ENCODE measurements at regions not wholly inside any gene's neighbourhood (a gene's known extent, or its start where the extent isn't known, plus 50 kb on each side); places are given as distances from the start of the nearest gene placed in this dataset.

GRCh38 chr3:21357241-21357640 is 393.8 kb downstream of the ZNF385D start:
- no peak for DNase-seq

GRCh38 chr3:21356402-21356801 is 394.6 kb downstream of the ZNF385D start:
- no peak for DNase-seq

DNA sequence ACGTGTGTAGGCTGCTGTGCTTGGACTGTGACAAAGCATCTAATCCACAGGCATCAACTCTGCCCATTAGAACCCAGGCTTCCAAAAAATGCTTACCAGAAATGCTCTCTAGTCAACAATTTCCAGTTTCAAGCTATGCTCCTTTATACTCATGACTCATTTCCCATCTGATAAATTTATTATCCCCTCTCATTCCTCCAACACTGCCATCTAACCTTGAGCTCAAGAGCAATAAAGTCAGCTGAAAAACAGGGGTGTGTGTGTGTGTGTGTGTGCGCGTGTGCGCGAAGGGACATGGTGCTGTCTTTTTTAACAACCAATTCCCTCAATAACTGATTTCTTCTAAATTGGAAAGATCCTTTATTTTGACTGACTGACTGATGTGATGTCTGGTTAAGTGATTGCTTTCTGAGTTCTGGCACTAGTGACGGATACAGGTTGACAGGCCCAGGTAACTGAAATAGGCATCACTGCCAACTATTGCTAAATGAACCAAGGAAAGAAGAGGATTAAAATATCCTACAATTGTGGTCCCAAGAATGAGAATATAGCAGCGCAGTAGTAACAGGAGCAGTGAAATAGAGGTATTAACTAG is 405.5 kb downstream of the ZNF385D start:
- no peak for DNase-seq

GRCh38 chr3:21331857-21332256 is 419.2 kb downstream of the ZNF385D start:
- no peak for DNase-seq

DNA sequence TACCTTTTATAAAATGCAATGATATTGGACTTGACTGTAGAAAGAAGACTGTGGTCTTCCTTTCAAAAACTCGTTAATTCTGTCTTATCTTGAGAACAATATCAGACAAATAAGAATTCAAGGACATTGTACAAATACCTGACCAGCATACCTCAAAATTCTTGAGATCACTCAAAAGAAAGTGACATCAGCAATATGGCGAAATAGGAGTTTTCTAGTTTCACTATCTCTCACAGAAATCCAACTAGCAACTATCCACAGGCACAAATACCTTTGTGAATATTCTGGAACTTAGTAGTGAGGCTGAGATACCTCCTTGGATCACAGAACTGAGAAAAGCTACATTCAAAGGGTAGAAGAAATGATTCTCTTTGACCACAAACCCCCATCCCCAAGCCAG is 419.7 kb downstream of the ZNF385D start:
- no peak for DNase-seq

DNA sequence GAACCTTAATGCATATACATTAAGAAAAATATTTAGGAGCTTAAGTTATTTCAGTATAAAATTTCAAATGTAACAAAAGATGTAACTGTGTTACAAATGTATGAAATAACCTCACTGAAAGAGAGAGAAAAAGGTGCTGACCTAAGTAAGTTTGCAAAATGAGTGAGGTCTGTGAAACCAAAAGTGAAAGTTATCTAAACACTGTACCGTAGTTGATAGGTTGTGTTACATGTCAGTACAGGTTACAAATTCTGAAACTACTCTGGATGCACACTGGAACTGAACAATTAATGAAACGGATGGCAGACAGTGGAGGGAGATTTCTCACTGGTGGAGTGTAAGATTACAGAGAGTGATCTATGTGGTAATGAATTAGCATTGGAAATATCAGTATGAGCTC is 420.7 kb downstream of the ZNF385D start:
- no peak for DNase-seq

DNA sequence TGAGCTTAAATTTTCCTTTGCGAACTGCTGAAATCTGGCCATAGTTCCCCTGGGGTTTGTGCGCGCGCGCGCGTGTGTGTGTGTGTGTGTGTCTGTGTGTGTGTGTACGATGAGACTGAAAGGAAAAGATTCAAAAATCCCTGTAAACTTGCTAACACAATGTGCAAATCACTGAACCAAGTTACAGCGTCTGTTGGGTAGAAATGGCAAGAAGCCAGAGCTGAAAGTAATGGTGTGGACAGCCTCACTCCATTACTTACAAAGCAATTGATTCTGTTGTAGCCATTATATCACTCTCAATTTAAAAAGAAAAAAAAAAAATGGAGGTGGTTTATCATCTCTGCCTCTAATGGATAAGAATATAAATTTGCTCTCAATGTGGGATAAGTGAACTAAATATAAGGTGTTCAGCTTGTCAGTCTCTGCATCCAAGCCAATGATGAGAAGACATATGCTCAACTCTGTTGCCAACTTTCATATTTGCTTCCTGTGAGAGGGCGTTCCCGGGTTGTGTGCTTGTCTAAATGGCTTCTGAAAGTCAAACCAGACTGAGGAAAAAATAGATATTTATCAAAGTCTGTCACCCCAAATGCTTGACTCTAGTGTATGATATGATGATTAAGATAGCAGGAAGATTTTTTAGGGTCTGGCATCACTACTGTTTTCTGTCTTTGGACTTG is 422.2 kb downstream of the ZNF385D start:
- DNase-seq, result peak; percentile 39

DNA sequence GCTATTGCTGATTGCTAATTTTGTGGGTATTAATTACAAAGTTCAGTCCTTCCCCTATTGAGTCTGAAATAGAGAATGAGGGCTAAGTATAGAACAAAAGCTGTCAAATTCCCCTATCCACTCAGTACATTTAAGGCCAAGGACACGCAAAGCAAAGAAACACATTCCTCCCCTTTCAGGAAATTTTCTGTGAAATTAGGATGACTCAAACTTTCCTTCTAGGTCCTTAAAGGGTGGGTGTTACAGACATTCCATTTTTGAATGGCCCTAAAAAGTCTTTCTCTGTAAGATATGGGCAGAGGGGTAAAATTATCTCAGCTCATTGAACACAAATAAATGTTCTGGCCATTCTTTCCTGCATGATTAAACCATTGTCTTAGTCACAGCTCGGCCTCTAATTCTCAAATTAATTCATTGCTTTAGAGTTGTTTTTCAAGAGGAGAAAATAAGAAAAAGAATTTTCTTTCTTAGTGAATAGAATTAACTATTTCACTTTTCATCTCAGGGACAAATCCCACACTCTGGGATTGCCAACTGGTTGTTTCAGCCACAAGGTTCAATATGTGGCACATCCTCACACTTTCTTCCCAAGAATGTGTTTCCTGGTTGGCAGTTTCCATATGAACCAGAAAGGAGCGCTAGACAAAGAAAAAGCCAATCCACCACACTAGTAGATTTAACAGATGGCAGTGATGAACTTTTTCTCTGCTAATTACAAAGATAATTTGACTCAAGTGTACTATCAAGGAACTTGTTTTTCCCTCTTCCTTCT is 424.1 kb downstream of the ZNF385D start:
- no peak for DNase-seq

DNA sequence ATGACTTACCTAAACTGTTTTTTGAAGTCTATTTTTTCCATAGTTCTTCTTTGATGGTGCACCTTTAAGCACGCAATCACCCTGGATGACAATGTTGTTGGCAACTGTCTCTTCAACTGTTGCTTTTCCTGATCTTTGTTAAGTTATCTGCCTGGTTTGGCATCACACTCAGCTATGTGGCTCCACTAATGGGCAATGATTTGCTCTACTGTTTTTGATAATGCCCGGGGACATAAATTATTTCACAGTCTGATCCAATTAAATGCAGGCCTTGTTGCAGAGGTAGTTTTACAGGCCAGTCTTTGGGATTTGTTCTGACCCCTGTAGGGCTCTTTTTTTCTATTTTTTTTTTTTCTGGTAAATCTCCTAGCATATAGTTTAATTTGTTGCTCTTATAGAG is 436.3 kb downstream of the ZNF385D start:
- DNase-seq, result no peak

DNA sequence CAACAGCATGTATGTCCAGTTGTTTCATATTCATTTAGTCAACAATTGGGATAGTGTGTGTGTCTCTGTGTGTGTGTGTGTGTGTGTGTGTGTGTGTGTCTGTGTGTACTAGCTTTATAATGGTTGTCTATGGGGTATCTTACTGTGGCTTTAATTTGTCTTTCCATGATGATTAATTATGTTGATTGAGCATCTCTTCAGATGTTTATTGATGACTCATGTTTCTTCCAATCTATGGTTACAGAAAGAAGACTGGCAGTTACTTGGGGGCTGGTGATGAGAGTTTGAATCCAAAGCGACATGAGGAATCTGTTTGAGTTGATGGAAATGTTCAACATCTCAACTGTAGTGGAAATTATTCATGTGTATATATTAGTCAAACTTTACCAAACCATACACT is 440.1 kb downstream of the ZNF385D start:
- DNase-seq, result no peak

DNA sequence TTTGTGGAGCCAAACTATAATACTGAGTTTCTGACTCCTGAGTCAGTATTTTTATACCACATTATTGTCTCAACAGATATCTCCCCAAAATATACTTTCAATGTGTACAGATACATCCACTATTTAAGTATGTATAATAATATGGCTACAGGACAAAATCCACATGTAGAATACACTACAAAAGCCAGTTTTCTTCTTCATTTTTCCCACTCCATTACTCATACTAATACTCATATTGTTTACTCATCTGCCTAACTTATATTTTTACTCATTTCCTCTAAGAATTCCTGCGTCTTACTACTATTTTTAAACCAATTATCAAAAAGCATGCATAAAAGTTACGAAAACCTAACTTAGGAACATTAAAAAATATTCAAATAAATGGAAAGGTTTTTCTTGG is 440.8 kb downstream of the ZNF385D start:
- no peak for DNase-seq

DNA sequence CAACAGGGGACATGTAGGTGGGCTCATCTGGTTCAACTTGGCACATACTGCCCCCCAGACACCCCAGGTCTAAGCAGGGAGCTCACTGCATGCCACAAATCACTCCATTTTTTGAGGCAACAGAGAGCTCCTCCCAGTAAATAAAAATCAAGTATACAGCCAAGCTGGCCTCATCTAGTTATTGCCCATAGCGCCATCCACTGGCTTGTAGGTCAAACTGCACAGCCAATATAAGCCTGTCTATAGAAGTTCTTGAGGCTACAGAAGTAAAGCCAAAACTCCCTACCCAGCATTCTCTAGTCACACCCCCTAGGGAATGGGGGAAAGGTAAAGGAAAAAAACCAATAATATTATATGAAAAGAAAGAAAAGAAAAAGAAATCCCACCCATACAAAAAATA is 453.7 kb downstream of the ZNF385D start:
- no peak for DNase-seq

- no peak for DNase-seq
These were observed 456.2 kb downstream of the ZNF385D start for GRCh38 chr3:21294768-21295167.

DNA sequence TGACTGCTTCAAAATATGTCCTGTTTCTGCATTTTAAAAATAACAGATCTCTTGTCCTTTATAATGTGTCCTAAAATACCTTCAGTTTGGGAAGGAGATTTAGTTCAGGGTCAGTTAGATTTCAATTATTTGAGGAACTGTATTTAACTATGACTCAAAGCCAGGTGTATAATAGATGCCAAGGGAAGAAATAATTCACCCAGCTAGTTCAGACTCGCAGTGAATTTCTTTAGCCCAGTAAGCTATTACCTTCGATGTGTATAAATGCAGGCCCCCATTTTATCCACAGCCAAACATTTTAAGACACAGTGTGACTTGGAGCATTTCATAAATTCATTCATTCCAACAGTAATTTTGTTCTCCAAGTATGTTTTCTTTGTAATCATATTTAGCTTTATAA is 458.0 kb downstream of the ZNF385D start:
- no peak for DNase-seq

GRCh38 chr3:21290557-21290956 is 460.5 kb downstream of the ZNF385D start:
- no peak for DNase-seq

DNA sequence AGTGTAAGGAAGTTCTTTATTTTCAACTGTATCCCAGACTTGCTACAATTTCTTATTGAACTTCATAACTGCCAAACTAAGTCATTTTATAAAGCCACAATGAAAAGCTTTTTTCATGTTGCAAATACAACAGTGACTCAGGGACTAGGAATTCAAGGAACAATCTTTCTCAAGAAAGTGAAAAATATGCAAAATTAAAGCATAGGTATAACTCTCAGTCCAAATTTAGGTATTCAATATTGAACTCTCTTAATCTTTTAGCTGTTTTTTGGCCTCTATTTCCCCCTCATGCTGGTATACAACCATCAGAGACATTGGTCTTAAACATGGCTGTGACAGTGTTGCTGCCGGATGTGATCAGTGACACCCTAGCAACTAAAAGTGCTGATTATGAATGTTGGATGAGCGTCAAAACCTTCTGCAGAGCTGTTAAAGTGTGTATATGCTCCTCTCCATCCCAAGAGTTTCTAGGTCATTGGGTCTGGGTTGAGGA is 476.9 kb downstream of the ZNF385D start:
- DNase-seq, result no peak

DNA sequence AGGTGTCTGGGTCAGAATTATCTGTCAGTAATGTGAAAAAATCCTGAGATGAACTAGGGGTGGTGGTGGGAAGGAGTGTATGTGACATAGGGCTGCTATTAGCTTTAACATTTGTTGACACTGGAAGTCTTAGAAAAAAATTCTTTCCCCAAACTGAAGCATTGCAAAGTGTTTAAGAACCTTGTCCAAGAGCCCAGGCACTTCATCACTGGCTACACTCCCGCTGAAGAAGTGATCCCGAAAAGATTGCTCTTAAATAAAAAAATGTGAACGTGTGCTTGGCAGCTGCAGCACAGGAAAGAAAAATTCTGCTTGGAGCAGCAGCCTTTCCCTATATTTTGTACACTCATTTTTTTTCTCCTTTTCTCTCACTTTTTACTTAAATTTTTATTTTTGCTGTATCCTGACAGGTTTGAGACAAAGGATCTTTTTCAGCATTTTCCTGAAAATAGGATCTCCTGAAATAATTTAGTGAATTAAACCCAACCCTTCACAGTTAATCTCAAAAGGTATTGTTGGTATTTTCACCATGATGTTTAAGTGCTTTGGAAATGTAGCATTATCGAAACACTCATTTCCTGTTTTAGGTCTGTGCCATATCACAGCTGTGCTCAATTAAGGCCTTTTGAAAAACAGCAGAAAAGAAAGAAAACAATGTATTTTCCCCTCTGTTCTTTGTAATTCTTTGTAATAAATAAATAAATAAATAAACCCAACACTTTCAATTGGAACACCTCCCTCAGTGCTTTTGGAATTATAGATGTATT is 477.6 kb downstream of the ZNF385D start:
- no peak for DNase-seq

GRCh38 chr3:21271606-21272016 is 479.4 kb downstream of the ZNF385D start:
- no peak for DNase-seq

DNA sequence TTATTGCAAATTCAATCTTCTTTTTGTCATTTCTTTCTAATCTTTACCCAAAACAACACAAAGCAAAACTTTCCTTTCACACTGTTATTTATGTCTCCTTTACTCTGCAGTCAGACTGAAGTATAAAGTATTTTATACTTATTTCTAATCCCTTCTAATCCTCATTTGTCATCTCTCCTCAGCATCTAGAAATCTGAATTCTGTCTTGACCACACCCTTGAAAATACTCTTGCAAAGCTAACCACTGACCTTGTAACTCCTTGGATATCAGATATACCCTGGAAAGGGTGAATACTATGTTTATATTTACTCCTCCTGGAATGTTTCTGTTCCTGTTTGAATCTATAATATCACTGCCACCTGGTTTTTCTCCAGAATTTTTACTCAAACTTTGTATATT is 481.1 kb downstream of the ZNF385D start:
- no peak for DNase-seq

DNA sequence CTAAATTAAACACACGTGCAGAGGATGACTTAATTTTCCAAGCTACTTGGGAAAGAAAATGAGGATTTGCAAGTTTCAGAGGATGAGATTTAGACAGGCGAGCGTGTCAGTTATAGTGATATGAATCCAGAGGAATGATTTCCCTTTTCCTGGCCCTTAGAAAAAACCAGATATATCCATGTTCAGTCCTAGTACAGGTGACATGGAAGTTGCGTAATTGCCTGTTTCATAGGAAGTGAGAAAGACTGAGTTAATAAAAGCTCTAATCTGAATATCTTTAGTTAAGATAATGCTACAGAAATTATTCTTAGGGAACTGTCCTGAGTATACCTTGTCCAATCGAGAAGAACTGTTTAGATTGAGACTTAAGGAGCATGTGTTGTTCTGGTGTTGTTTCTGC is 490.5 kb downstream of the ZNF385D start:
- DNase-seq, result no peak

GRCh38 chr3:21259896-21260295 is 491.1 kb downstream of the ZNF385D start:
- no peak for DNase-seq

DNA sequence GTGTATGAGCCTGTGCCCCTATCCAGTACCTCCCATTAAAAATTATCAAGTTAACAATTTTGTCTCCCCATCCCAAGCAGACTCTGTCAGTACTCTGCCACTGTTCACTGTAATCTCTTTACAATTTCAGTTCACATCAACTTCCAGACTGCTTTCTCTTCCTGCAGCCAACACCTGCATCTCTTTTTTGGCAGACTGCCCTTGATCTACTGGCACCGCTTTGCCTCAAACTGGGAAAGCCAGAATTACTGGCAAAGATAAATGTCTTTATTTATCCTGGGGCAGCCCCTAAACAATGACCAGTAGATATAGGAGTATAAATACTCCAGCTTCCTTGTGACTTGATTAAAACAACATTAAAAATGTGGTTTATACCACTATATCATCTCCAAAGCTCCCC is 494.1 kb downstream of the ZNF385D start:
- DNase-seq, result no peak

GRCh38 chr3:21238661-21239060 is 512.3 kb downstream of the ZNF385D start:
- DNase-seq, result no peak
